ENCODE measurements at regions not wholly inside any gene's neighbourhood (a gene's known extent, or its start where the extent isn't known, plus 50 kb on each side); places are given as distances from the start of the nearest gene placed in this dataset.
"Not testable (repeated sequence)": the region's sequence is repeated elsewhere in the genome, so short reads cannot be mapped to it uniquely, and the experiment has no call there.

GRCh38 chr11:112310848-112311247 is 50.2 kb upstream of the PLET1 start:
- no peak for DNase-seq (ENCODE audit: low read depth)

DNA sequence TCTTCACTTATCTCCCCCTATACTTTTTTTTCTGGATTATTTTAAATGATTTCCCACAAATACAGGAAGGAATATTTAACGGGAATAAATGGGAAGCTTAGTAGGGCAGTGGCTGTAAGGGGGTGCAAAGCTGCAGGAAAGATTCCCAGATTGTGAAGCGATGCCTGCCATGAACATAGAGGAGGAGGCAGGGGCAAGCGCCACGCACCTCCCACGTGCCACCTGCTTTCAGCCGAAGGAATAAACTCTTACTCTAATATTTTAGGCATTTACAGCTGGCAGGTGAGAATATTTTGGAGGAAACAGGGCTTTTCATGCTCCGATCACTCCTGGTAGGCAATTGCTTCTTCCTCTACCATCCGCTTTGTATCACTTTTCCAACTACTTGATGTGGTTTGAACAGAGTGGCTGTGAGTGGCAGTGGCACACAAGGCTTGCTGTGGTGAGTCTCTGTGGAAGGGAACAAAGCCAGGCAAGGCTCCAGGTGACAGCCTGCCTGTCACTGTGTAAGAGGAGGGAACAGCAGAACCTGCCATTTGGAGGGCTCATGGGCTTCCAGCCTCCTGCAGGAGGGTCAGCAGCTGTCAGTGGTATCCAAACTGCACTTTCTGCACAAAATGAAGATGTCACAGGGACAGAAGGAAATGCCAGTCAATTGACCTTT is 54.5 kb upstream of the PLET1 start:
- DNase-seq (ENCODE audit: low read depth) = no peak

DNA sequence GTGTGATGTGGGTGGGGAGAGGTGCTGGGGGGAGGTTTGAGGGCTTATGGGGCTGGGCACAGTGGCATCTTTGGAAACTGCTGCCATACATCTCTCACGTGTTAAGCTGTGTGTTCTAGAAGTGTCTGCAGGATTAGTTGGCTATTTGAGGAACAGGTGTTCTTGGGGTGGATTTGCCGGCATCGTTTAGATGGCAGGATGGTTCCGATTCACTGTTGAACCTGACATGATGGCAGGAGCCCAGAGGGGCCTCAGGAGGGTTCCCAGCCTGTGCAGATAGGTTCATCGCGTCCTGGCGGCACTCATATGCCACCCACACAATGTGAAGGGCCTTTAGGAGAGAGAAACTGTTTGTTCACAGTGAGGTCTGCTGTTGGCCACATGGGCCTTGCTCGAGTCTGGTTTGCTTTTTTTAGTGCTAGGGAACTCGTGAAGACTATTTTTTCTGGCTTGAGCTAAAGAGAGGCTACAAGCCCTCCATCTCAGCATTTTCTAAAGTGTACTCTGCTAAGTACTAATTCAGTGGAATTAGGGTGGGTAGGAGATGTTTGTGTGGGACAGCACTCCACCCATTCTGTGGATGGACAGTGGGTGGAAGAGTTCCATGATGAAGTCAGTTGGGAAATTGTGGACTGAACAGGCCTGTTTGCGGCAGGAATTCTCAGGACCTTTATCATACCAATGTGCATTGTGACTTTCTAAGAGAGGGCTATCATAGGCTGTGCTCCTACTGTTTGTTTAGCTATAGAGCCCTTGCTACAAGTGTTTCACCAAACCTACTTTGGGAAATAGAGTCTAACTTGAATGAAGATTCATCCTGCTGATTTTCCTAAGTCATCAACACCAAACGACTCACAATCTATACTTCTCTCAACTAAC is 55.4 kb upstream of the PLET1 start:
- DNase-seq (ENCODE audit: low read depth) = no peak

DNA sequence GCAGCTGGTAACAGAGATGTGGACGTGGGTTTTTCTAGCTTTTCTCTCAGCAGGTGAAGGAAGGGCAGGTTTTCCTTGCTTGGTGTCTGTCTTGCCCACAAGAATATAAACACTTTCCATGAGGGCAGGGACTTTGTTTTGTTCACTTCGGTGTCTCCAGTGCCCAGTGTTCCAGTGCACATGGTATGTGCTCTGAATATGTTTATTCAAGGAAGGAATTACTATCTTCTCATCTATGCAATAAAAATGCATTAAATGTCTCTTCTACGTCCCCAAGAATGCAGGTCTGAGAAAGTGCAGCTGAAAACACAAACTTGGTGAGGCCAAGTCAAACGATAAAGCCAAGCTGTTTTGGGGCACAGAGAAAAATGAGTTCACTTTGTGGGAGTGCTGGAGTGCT is 56.3 kb upstream of the PLET1 start:
- no peak for DNase-seq (ENCODE audit: low read depth)

- DNase-seq (ENCODE audit: low read depth) = peak; percentile 88
Observed at GRCh38 chr11:112318184-112318591, 57.5 kb upstream of the PLET1 start.

- no peak for DNase-seq (ENCODE audit: low read depth)
Observed at GRCh38 chr11:112318661-112319060, 58.0 kb upstream of the PLET1 start.

DNA sequence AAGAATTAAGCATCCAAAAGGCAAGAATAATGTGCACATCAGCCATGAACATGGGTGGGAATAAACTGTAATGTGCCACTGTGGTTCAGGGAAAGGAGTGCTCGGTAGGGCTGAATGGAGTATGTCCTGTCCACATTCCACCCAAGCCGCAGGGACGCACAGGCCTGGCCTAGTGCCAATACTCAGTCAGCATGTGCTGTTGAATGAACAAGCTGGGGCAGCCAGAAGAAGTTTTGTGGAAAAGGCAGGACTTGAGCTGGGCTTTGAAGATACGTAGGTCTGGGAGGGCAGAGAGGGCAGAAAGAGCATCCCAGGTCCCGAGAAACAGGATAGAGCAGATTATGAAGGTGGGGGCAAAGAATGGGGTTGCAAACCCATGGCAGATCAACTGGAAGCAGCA is 60.0 kb upstream of the PLET1 start:
- peak; percentile 59 for DNase-seq (ENCODE audit: low read depth)

DNA sequence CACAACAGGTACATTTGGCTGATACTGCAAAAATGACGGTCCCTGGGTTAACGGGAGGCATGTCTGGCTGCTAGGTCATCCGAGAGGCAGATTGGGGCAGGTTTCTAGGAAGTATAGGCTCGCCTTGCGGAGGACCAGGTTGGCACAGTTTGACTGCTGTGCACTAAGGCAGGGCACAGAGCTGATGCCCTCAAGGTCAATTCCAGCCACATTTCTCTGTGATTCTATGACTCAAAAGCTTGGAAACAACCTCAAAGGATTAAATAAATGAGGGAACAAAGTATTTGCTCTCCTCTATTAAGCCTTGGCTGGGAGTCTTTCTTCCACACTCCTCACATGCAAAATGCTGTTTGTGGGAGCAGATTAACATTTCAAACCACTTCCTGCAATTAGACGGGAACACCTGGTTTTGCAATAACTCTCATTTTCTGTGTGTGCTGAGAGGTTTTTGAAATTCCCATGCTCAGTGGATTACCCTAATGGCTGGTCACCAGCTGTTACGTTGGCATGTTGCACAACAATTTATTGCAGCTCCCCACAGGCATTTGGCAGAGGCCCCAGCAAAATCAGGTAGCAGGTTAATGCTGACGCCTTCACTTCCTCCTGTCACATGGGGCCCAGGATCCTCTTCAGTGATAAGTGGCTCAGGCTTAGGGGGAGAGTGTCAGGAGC is 61.0 kb upstream of the PLET1 start:
- peak; percentile 89 for DNase-seq (ENCODE audit: low read depth)

GRCh38 chr11:112322173-112322790 is 61.6 kb upstream of the PLET1 start:
- no peak for DNase-seq (ENCODE audit: low read depth)

- DNase-seq (ENCODE audit: low read depth) = no peak
Observed at GRCh38 chr11:112334381-112334780, 73.7 kb upstream of the PLET1 start.

GRCh38 chr11:112336356-112336886 is 75.8 kb upstream of the PLET1 start:
- DNase-seq (ENCODE audit: low read depth) = no peak

- no peak for DNase-seq (ENCODE audit: low read depth)
Observed at GRCh38 chr11:112339566-112339965, 78.9 kb upstream of the PLET1 start.

DNA sequence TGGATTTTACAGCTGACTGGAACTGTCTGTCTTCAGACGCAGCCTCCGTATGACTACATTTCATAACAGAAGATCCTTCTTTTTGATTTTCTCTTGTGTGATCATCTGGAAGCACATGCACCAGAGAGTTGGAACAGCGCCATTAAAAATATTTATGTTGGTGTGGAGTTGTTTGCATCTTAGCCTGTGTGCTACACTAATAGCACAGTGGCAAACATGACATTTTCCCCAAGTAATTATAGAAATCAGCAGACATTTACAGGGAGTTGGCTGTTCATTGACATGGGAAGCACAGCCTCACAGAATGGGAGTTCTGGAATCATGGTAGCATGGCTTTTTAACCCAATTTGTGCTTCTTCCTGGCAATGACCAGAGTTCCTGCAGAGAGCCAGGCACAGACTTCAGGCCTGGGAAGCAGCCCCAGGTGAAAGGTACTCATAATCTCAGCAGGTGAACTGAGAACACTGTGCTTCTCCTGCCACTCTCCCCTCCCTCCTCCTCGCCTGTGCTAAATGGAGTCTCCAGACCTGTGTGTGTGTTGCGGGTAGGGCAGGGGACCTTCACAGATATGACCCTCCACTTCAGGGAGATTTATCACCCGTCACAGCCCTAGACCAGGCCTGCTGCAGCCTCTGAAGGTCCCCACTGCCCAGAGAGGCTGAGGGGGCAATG is 82.8 kb upstream of the PLET1 start:
- no peak for DNase-seq (ENCODE audit: low read depth)

GRCh38 chr11:112344040-112344413 is 83.4 kb upstream of the PLET1 start:
- no peak for DNase-seq (ENCODE audit: low read depth)

- DNase-seq (ENCODE audit: low read depth) = no peak
Observed at GRCh38 chr11:112345166-112345565, 84.5 kb upstream of the PLET1 start.

DNA sequence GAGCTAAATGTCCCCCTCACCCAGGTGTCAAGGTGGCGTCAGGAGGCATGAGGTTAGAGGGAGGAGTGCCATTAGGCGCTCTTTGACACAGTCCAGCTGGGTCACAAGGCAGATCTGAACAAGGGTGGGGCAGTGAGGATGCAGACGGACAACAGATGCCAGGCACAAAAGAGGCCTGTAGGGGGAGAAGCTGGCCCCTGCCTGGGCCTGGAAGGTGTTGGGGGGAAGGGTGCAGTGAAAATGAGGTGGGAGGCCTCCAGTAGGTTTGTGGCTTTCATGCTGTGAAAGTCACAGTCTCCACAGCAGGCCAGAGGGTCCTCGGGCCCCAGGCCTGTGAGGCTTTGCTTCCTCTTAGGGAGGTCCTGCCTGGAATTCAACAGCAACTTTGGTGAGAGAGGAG is 85.0 kb upstream of the PLET1 start:
- DNase-seq (ENCODE audit: low read depth) = no peak

GRCh38 chr11:112346586-112346985 is 85.9 kb upstream of the PLET1 start:
- DNase-seq (ENCODE audit: low read depth) = no peak

DNA sequence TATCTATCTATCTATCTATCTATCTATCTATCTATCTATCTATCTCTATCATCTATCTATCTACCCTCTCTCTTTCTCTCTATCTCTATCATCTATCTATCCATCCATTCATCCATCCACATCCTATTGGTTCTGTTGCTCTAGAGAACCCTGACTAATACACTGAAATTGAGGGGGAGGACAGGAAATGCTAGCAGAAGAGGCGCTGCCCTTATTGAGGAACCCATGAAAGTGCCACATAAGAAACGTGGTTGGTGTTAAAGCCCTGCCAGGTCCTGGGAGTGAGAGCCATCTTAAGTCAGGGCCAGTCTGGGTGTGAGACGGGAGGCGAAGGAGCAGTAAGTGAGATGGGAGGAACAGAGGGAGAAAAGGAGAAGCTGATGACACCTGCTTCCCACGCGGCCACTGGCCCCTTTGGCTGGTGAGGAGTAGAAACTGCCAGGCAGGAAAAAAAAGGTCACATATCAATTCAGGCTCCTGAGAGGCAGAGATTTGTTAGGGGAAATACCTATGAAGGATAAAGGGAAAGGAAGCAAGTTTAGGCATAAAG is 87.9 kb upstream of the PLET1 start:
- no peak for DNase-seq (ENCODE audit: low read depth)

- not testable (repeated sequence) for DNase-seq (ENCODE audit: low read depth)
Observed at GRCh38 chr11:112351423-112351822, 90.8 kb upstream of the PLET1 start.

GRCh38 chr11:112352907-112353306 is 92.2 kb upstream of the PLET1 start:
- peak; percentile 29 for DNase-seq (ENCODE audit: low read depth)

DNA sequence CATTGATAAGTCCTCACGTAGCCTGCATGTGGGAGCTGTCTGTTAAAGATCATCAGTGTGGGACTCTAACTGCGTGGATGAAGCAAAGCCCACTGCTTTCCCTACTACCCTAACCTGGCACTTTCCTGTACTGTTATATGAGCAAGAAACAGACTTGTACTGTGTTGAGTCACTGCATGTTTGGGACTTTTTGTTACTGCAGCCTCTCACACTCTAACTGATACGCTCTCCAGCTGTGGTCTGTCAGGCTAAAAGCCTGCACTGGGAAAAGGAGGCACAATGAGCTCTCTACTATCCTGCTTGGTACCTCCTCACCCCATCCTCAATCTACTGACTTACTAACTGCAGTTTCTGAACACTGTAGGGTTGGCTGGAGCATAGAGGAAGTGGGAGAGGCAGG is 93.7 kb upstream of the PLET1 start:
- no peak for DNase-seq (ENCODE audit: low read depth)

All from HT1080 (cell line).